ENCODE measurements at regions not wholly inside any gene's neighbourhood (a gene's known extent, or its start where the extent isn't known, plus 50 kb on each side); places are given as distances from the start of the nearest gene placed in this dataset.

DNA sequence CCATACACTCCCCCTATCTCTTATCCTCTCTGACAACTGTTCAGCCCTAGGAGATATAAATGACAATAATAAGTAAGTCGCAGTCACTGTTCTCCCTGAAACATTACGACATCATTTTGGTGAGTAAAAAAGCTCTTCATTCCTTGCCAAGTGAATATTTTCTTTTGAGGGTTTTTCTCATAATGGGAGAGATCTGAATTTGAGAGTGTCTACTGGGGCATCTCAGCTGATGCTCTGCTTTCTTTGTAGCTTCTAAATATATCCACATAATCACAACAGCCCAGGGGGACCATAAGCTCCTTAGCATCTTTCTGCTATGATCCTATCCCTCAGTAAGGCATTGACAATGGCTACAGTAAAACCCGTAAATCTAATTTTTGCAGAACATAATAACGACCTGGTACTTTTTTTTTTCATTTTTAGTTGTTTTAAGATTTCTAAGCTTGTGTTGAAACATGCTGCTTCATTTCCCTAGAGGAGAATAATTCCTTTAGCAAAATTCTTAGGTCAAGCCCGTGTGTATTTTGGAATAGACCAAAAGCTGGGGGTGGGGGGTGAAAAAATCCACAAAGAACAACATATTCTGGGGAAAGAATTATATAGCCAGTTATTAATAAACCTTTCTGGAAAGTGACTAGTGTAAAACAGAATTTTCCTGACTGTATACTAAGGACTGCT lies 78.1 kb upstream of the GPM6B start:
- TF ChIP-seq ZFX (IDR thresholded peaks at IDR 0.05), result no peak
- TF ChIP-seq, protein P1, sequence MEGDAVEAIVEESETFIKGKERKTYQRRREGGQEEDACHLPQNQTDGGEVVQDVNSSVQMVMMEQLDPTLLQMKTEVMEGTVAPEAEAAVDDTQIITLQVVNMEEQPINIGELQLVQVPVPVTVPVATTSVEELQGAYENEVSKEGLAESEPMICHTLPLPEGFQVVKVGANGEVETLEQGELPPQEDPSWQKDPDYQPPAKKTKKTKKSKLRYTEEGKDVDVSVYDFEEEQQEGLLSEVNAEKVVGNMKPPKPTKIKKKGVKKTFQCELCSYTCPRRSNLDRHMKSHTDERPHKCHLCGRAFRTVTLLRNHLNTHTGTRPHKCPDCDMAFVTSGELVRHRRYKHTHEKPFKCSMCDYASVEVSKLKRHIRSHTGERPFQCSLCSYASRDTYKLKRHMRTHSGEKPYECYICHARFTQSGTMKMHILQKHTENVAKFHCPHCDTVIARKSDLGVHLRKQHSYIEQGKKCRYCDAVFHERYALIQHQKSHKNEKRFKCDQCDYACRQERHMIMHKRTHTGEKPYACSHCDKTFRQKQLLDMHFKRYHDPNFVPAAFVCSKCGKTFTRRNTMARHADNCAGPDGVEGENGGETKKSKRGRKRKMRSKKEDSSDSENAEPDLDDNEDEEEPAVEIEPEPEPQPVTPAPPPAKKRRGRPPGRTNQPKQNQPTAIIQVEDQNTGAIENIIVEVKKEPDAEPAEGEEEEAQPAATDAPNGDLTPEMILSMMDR (conservative IDR thresholded peaks at IDR 0.05), result no peak
- H3K27ac ChIP-seq, result no peak overlapping the region

DNA sequence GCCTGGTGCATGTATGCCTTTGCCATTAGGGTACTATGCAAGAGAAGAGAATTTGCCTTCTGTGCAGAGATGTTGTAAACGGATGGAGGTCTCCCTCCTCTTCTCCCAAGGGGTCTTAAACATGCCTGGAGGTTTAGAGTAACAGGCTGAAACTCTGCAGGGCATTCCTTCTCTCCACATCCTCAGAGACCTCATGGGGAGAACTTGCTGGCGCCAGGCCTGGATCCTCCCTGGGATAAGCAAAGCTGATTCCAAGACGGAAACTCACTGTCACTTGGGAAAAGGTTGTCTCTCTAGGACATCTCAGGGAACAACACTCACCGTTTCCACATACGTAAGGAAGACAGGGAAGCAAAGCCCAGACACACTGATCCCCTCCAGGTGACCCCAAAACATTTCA lies 76.9 kb upstream of the GPM6B start:
- H3K27ac ChIP-seq, result no peak overlapping the region

DNA sequence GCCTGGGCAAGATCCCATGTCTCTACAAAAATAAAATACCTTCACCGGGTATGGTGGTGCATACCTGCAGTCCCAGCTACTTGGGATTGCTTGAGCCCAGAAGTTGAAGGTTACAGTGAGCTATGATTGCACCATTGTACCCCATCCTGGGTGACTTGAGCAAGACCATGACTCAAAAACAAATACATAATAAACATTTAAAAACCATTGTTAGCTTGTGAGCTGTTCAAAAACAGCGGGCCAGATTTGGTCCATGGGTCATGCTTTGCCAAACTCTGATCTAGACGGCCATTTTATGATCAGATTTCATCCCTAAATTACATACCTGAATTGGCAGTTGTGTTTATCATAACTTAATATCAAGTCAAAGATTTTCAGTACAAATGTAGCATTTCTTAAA lies 76.0 kb upstream of the GPM6B start:
- H3K27ac ChIP-seq, result no peak overlapping the region
- TF ChIP-seq, protein P1 (conservative IDR thresholded peaks at IDR 0.05), result no peak
- TF ChIP-seq ZFX (IDR thresholded peaks at IDR 0.05), result no peak

More for the DNA sequence above, 76.9 kb upstream of the GPM6B start:
- TF ChIP-seq, protein P1 (conservative IDR thresholded peaks at IDR 0.05), result no peak
- TF ChIP-seq ZFX (IDR thresholded peaks at IDR 0.05), result no peak

DNA sequence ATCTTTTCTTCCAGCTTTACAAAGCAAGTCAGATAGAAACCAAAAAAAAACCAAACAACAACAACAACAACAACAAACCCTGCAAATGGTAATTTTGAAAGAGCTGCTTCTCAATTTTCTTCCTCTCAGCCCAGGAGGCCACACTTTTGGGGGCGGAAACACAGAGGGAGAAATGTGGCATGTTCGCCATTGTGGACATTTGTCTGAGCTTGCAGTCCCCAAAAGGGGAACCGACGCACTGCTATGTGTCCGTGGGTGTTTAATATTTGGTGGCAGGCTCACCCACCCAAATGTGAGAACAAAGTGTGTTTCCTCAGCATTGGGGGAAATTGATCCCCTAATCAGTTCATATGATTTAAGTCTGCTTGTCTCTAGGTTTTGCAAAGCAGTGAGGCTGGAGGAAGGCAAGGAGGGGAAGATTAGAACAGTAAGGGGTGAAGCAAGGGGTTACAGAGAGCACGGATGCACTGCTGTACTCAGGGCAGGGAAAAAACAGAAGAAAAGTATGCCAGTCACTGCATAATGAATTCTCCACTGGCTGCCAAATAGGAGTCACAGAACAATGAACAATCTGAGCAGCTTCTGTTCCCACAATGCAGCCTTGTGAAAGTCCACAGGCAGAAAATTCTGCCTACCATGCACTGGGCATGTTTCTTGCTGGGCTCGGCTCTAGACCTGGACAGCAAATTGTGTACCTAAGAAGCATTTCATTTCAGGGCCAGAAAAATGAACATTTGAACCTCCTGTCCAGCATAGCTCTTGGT lies 74.7 kb upstream of the GPM6B start:
- TF ChIP-seq, protein P1 (conservative IDR thresholded peaks at IDR 0.05), result no peak
- TF ChIP-seq ZFX (IDR thresholded peaks at IDR 0.05), result no peak
- H3K27ac ChIP-seq, result no peak overlapping the region

DNA sequence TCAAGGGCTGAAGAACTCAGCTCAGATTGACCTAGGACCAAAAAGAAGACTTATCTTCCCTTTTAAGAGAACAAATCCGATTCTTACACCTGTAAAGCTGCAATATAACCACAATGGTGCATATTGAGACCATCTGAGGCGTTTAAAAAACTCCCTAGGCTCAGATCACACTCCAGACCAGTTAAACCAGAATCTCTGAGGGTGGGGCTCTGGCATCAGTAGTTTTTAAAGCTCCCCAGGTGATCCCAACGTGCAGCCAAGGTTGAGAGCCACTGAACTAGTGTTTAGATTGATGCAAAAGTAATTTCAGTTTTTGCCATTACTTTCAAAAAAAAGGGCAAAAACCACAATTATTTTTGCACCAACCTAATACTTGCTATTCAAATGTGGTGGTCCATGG lies 73.9 kb upstream of the GPM6B start:
- TF ChIP-seq ZFX (IDR thresholded peaks at IDR 0.05), result no peak
- TF ChIP-seq, protein P1 (conservative IDR thresholded peaks at IDR 0.05), result no peak
- no peak overlapping the region for H3K27ac ChIP-seq

DNA sequence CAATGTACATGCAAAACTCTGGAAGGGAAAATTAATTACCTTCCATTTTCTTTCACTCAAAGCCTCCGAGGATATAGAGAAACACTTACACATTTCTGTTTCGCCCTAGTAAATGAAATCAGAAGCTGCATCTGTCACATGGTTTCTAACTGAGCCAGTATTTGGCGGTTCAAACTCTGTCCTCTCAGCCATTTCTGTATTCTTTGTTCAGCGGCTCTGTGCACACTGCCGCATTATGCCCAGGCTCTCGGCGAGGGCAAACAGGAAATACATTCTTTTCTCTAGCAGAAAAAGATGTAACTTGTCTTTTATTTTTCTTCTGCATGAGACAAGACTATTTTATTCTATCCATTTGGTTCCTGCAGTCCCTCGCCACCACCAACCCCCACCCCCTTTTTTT lies 71.4 kb upstream of the GPM6B start:
- H3K27ac ChIP-seq, result no peak overlapping the region
- TF ChIP-seq ZFX (IDR thresholded peaks at IDR 0.05), result no peak
- TF ChIP-seq, protein P1 (conservative IDR thresholded peaks at IDR 0.05), result no peak

DNA sequence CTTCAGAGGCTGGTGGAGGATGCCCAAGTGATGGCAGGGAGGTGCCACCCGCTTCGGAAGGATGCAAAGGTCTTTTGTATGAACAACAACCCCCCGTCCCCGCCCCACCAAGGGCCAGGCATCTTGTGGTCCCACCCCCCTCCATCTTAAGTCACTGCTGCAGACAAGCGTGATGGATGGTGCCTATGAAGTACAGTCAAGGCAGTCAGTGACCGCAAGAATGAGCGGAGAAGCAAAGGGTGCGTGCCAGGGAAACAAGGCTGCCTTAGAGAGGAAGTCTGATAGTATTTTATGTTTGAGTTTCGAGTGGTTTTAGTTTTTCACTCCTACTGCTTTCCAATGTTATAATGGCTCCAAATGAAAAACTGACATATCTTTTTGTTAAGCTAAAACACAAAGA lies 68.7 kb upstream of the GPM6B start:
- H3K27ac ChIP-seq, result no peak overlapping the region
- TF ChIP-seq, protein P1 (conservative IDR thresholded peaks at IDR 0.05), result no peak
- TF ChIP-seq ZFX (IDR thresholded peaks at IDR 0.05), result no peak

All from C4-2B (cell line).